CD4-positive, alpha-beta T cell treated with Interleukin-4 for 4 hours (primary cell): ENCODE measurements at regions not wholly inside any gene's neighbourhood (a gene's known extent, or its start where the extent isn't known, plus 50 kb on each side); places are given as distances from the start of the nearest gene placed in this dataset.
"Not testable (repeated sequence)": the region's sequence is repeated elsewhere in the genome, so short reads cannot be mapped to it uniquely, and the experiment has no call there.

ENCODE experiments used
- DNase-seq: peaks from one replicate; pipeline ENCODE4 v3.0.0-alpha.2; 2020

DNA sequence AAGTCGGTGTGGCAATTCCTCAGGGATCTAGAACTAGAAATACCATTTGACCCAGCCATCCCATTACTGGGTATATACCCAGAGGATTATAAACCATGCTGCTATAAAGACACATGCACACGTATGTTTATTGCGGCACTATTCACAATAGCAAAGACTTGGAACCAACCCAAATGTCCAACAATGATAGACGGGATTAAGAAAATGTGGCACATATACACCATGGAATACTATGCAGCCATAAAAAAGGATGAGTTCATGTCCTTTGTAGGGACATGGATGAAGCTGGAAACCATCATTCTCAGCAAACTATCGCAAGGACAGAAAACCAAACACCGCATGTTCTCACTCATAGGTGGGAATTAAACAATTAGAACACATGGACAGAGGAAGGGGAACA, 80.6 kb upstream of the ST3GAL5 start:
- DNase-seq = not testable (repeated sequence)

DNA sequence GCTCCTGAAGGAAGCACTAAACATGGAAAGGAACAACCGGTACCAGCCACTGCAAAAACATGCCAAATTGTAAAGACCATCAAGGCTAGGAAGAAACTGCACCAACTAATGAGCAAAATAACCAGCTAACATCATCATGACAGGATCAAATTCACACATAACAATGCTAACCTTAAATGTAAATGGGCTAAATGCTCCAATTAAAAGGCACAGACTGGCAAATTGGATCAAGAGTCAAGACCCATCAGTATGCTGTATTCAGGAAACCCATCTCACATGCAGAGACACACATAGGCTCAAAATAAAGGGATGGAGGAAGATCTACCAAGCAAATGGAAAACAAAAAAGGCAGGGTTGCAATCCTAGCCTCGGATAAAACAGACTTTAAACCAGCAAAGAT, 77.0 kb upstream of the ST3GAL5 start:
- DNase-seq = not testable (repeated sequence)

DNA sequence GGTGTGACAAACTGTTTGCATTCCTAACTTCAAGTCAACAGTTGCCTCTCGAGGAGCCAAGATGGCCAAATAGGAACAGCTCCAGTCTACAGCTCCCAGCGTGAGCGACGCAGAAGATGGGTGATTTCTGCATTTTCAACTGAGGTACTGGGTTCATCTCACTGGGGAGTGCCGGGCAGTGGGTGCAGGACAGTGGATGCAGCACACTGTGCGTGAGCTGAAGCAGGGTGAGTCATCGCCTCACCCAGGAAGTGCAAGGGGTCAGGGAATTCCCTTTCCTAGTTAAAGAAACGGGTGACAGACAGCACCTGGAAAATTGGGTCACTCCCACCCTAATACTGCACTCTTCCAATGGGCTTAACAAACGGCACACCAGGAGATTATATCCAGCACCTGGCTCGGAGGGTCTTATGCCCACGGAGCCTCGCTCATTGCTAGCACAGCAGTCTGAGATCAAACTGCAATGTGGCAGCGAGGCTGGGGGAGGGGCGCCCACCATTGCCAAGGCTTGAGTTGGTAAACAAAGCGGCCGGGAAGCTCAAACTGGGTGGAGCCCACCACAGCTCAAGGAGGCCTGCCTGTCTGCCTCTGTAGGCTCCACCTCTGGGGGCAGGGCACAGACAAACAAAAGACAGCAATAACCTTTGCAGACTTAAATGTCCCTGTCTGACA, 75.1 kb upstream of the ST3GAL5 start:
- peak; percentile 0 for DNase-seq

DNA sequence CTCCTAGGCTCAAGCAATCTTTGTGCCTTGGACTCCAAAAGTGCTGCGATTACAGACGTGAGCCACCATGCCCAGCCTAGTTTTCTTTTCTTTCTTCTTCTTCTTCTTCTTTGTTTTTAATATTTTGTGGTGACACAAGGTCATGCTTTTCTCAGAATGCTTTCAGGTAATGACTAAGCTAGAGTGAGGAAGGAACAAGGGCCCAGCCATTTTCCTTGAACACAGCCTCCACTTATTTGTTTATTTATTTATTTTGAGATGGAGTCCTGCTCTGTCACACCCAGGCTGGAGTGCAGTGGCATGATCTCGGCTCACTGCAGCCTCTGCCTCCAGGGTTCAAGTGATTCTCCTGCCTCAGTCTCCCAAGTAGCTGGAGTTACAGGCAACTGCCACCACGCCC, 74.3 kb upstream of the ST3GAL5 start:
- no peak for DNase-seq

DNA sequence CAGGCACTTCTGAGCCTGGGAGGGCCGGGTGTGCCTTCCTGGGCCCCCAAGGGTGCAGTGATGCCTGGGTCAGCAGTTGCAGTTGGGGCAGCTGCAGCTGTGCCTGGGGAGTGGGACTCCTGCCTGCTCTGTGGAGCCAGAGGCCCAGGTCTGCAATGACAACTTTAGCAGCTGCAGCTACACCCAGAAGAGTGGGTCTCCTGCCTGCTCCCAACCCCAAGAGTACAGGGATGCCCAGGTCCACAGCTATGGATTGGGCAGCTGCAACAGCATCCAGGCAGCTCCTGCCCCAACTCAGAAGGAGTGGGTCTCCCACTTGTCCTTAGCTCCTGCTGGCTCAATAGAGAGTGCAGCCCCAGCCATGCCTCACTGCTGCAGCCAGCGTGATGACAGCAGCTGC, 73.0 kb upstream of the ST3GAL5 start:
- DNase-seq = no peak

DNA sequence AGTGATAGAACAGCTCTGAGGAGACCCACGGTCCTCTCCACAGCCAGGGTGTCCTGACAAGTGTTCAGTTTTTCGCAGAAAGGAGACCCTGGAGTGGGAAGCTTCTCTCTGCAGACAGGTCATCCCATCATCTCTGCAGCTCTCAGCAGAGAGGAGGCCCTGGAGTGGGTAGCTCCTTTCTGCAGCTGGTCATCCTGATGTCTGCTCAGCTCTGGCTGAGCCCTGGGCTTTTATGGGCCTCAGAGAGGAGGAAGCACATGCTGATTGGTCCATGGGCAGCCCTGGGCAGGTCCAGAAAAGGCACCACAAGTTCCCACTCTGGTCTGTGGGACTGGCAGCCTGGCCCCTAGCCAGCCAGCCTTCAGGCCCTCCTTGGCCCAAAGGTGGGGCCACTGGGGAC, 72.3 kb upstream of the ST3GAL5 start:
- no peak for DNase-seq

DNA sequence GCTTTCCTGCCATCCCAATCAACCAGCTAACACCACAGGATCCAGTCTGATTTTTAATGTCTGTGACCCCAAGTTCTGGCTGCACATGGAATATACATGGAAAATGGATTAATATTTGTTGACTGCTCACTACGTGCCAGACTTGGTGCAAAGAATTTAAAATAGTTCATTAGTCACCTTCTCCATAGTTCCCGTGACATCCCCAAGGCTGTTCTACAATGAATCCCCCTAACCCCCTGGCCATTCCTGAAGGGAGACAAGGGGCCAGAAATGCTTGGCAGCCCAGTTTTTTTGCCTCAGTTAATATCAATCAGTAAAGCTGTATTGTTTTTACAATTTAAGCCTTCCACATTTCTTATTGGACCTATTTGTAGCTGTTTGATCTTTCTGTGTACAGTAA, 71.0 kb upstream of the ST3GAL5 start:
- no peak for DNase-seq

DNA sequence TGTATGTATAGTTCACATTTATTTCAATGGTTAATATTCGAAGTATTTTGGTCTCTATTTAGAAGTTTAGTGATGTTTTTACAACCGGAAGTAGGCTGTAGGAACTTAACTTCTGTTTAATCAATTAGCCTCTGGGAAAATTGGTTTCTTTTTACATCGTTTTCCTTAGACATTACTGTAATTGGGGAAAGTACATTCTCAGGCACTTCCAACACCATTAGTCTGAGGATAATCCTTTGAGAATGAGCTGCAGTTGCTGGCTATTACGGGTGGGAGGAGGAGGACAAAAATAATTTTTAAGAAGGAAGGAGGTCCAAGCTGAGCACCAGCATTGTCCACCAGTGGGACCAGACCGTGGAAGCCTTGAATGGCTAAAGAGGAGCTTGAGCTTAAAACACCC, 70.4 kb upstream of the ST3GAL5 start:
- DNase-seq = no peak

DNA sequence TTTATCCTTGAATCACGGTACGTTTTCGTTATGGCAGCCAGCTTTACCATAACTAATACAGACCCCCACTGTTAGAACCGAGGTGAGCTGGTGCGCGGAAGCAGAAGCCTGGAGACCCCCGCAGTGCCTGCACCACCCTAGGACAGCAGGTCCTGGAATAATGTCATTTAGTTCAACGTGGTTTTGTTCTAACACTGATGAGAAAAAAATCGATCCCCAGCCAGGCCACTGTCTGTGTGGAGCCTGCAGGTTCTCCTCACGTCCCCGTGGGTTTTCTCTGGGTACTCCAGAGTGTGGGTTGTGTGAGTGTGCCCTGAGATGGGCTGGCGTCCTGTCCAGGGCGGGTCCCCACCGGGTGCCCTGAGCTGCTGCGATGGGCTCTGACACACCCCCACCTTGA, 69.9 kb upstream of the ST3GAL5 start:
- DNase-seq = no peak

DNA sequence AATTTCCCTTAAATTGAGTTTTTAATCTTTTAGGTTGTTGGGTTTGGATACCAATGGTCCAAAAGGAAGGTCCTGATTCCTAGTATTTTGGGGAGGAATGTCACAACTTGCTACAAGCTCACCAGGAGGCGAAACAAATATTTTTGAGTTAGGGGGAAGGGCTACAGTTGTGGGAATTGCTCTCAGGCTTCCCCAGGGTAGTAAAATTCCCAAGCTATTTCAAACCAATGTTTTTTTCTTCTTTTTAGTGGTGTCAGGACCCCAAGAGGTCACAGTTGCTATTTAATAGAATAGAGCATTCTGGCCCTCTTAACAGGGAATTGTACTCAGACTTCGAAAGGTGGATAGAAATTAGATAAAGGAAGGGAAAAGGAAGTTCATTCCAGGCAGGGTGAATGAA, 68.5 kb upstream of the ST3GAL5 start:
- no peak for DNase-seq

DNA sequence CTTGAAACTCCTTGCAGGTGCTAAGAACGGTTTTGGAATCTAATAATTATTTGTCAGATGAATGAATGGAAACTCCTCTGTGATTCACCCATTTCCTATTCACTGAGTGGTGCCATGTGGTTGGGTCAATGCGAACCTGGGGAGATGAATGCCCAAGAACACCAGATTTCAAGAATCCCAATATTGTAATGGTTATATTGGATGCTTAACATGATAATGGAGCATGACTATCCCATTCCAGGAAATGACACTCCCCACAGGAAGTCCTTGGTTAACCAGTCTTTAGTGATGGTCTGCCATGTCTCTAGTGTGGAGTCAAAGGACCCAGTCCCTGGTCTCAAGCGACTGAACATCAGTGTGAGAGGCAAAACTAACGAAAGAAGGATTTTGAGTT, 67.9 kb upstream of the ST3GAL5 start:
- DNase-seq = no peak

DNA sequence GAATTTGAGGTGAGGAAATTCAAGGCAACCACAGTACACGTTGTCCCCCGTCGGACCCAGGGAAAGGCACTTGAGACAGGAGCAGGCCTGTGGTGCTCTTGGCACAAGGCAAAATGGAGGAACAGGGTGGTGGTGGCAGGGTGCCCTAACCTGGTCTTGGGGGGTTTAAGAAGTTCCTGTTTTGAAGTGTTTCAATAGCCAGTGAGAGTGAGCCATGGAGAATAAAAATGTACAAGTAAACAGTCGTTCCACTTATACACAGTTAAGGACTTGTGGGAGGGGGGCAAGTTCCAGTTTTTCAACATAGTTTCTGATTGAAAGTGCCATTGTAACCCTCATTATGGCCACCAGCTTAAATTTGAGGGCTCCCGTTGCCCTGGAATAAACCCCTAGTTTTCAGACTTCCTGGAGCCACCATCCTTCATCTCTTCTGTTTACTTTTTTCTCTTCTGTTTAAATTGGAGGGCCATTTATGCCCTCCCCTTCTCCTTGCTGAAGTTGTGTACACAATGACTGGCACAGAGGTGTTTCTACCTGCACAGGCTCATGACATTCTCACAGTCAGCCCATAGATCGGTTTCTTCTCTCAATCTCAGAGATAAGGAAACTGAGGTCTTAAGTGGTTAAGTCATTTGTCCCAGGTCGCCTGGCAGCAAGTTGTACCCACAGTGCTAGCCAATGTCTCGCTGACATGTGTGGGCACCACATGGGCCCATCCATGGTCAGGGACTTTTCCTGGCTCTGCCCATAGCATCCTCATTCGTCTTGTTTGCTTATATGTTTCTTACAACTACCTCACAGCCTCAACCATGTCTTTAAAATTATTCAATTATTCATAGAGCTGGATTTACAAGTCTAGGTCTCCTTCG, 66.0 kb upstream of the ST3GAL5 start:
- no peak for DNase-seq

DNA sequence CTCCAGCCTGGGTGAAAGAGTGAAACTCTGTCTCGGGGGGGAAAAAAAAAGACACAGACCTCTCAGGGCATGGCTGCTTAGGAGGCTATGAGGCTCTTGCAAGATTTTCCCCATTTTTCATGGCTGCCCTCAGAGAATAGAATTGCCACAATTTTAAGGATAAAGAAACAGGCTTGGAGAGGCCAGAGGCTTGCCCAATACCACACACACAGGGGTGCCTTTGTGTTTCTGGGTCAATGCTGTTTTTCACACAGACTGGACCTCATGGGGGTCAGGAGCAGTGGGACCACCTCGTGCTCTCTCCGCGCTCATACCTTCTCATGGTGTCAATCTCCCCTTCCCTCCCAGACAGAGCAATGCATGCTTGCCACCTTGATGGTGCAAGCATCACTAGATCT, 65.4 kb upstream of the ST3GAL5 start:
- DNase-seq = no peak

DNA sequence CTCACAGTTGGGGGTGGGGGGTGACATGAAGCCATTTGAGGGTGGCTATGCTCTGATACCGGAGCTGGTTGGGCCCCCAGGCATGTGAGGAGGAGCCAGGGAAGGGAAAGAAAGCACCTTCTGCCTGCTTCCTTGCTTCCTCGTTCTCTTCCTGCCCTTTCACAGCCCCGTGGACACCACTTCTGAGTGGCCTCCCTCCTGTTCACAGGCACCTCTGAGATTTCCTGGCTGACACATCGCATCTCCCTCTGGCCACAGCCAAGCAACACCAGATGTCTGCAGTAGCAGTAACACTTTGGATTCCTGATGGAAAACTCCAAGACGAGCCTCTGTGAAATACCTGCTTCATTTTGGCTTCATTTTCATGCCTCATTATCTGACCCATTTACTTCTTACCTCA, 64.7 kb upstream of the ST3GAL5 start:
- DNase-seq = no peak

DNA sequence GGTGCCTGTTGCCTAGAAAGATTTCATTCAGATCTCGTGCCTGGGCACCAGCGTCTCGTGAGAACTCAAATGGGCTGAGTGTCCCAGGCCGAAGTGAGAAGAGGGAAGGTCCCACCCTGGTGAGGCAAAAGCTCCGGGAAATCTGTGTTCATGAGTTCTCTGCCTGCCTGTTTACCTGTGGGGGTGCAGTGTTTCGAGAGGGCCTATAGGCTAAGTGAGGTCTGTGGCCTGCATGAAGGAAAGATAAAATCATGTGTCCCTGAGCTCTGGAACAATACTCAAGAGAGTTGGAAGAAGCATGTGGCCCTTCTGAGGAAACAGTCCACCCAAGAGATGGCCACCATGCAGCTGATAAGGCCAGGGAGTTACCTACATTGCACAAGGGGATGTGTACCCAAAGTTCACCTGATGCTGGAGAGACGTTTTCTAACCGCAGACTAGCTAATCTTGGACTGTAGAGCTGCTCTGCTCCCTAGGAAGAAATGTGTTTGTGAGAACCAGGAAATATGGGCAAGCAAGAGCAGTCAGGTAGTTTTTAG, 63.5 kb upstream of the ST3GAL5 start:
- DNase-seq = no peak

DNA sequence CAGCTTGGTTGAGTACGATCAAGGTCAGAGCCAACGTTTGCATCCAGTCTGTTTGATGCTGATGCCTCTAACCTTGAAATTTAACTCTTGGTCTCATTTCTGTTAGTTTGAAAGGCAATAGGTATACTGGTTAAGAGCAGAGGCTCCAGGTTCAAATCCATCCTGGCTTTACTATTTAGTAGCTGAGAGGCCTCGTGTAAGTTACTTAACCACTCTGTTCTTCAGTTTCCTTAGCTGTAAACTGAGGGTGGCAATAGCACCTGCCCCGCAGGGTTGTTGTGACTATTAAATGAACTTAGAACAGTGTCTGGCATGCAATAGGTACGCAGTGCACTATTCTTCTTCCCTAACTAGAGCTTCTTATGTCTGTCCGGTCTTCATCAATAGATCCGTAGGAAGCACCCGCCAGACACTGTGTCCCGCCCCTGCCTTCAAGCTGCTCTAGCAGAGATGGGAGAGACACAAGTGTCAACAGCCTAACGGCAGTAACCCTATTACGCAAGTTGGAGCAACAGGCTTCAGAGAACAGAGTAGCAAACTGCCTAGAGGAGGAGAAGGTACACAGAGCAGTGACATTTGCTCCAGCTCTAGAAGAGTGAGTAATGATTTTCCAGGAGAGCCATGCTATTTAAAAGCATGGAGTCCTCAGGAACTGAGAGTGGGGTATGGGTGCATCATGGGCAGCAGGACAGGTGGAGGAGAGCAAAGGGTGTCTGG, 62.7 kb upstream of the ST3GAL5 start:
- no peak for DNase-seq

DNA sequence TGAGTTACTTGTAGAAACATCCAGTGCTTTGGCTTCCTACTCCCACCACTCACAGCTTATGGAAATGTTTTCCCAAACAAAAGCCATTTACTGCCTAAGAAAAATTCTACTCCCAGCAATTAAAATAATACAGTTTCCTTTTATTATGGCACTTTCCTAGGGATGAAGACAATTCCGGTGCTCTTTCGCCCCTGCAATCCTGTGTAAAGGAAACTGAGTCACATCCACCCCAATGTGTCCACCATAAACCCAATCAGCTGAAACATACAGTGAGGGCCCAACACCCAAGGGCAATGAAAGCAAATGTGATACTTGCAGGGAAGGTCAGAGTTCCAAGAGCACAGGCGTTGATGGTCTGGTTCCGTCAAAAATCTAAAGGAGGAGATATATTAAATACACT, 62.0 kb upstream of the ST3GAL5 start:
- DNase-seq = no peak

DNA sequence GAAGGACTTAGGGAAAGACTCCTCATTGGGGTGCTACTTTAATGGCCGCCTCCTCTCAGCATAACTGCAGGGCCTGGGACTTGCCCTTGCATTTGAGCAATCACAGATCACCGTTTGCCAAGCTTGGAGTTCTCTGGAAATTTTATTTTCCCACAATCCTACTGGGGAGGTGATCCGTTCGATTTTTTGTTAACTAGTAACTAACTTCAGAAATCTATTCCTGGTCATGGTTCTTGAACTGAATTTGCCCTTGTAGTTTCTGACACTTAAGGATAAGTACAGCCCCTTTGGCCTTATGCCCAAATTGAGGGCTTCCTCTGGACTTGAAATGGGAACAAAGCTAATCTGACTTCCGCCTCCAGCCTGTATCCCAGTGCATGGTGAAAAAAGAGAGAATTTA, 60.5 kb upstream of the ST3GAL5 start:
- DNase-seq = no peak

DNA sequence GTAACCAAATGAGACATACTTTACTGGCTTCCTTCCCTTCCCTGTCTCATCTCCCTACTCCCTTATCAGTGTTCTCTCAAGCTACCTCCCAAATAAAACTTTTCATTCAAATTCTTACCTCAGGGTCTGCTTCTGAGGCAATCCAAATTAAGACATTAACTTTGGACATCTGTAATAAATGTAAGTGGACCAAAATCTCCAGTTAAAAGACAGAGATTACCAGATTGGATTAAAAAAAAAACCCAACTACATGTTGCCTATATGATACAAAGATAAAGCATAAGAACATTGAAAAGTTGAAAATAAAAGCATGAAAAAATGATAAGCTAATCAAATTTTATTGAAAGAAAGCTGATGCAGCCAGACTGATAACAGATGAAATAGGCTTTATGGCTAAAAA, 58.8 kb upstream of the ST3GAL5 start:
- DNase-seq = no peak

DNA sequence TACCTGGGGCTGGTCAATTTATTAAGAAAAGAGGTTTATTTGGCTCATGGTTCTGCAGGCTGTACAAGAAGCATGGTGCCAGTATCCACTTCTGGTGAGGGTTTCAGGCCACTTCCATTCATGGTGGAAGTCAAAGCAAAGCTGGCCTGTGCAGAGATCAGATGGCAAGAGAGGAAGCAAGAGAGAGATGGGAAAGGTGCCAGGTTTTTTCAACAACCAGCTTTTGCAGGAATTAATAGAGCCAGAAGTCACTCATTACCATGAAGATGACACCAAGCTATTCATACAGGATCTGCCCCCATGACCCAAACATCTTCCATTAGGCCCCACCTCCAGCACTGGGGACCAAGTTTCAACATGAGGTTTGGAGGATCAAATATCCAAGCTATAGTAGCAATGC, 56.8 kb upstream of the ST3GAL5 start:
- DNase-seq = no peak

DNA sequence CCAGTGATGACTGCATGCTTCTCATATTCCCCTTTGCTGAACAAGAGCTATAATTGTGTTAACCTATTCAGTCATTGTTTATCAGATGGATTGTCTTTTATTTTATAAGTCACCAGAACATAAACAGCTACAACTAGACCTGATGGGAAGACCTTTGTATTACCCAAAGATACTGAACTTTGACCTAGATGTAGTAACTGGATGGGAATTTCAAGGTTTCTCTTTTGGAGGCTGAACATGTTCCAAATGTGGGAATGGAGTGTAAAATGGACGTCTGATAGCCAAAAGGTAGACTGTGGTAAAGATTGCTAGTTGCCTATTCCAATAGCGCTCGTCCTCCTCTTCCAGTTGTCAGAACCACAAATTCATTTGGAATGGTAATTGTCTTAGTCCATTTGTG, 56.4 kb upstream of the ST3GAL5 start:
- no peak for DNase-seq

DNA sequence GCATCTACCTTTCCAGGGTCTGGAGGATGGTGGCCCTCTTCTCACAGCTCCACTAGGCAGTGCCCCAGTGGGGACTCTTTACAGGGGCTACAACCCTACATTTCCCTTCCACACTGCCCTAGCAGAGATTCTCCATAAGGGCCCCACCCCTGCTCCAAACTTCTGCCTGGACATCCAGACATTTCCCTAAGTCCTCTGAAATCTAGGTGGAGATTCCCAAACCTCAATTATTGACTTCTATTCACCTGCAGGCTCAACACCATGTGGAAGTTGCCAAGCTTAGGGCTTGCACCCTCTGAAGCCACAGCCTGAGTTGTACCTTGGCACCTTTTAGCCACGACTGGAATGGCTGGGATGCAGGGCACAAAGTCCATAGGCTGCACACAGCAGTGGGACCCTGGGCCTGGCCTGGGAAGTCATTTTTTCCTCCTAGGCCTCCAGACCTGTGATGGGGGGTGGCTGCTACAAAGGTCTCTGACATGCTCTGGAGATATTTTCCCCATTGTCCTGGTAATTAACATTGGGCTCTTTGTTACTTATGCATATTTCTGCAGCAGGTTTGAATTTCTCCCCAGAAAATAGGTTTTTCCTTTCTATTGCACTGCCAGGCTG, 53.7 kb upstream of the ST3GAL5 start:
- DNase-seq = no peak

DNA sequence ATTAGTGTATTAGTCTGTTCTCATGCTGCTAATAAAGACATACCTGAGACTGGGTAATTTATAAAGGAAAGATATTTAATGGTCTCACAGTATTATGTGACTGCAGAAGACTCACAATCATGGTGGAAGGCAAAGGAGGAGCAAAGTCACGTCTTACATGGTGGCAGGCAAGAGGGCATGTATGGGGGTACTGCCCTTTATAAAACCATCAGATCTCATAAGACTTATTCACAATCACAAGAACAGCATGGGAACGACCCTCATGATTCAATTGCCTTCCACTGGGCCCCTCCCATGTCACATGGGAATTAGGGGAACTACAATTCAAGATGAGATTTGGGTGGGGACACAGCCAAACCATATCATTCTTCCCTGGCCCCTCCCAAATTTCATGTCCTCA, 52.7 kb upstream of the ST3GAL5 start:
- DNase-seq = not testable (repeated sequence)
